SH-SY5Y (cell line): ENCODE measurements at regions not wholly inside any gene's neighbourhood (a gene's known extent, or its start where the extent isn't known, plus 50 kb on each side); places are given as distances from the start of the nearest gene placed in this dataset.

Experiments
- GATA2 ChIP-seq: IDR thresholded peaks from 2 replicates; pipeline ENCODE4 v1.6.1; 2011; ENCODE audit warnings: mild to moderate bottlenecking, low read depth, low read length
- GATA3 ChIP-seq: IDR thresholded peaks from 2 replicates; pipeline ENCODE4 v1.6.1; 2011; ENCODE audit warnings: low read depth, mild to moderate bottlenecking, low read length, moderate library complexity

DNA sequence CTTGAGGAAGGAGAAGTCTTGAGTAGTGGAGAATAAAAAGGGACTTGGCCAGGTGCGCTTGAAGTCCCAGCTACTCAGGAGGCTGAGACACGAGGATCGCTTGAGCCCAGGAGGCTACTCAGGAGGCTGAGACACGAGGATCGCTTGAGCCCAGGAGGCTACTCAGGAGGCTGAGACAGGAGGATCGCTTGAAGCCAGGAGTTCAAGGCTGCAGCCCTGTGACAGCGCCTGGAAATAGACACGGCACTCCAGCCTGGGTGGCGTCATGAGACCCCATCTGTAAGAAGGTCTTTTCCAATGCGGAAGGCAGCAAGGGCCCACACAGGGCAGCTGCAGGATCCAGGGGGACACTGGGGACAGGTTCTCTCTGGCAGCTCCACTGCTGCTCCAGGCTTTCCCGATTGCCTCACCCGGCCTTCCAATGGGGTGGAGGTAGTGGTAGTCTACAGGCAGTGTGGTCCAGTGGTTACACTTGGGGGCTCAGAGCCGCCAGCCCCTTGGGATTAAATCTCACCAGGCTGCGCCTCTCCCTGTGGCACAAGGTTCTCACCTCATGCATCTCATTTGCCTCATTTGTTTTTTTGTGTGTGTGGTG, 143.4 kb downstream of the SEC14L1 start:
- TF ChIP-seq GATA2 (no peak), GATA3 (no peak)
